Neural progenitor cell (in vitro differentiated cells): ENCODE measurements at regions not wholly inside any gene's neighbourhood (a gene's known extent, or its start where the extent isn't known, plus 50 kb on each side); places are given as distances from the start of the nearest gene placed in this dataset. TPM values are rescaled to one million over a fixed set of nuclear protein-coding genes. Genes with fewer than 3 reads are reported as not detected.

Source experiments
- microRNA-seq: library from miRNA; unstranded; fragments of <30 nt; microRNA quantifications from one replicate; pipeline ENCODE4, GENCODE V29; 2016
- small RNA-seq: library from RNA; depleted of rRNA; stranded (forward); fragments of <200 nt; gene quantifications from one replicate; pipeline ENCODE3, GENCODE V24; 2015

Small RNA genes lying in the stretch of these regions (microRNA-seq; reads per million reads assigned to microRNA genes)
- not detected for gene MIR4445

Small RNA genes lying in the stretch of these regions (small RNA-seq; reads per million reads assigned to genes)
- not detected for gene AC078918.1
- not detected for gene MIR4445
- gene RF00019, result not detected
- gene RNU6ATAC15P, result not detected
